ENCODE measurements at regions not wholly inside any gene's neighbourhood (a gene's known extent, or its start where the extent isn't known, plus 50 kb on each side); places are given as distances from the start of the nearest gene placed in this dataset.

GRCh38 chr6:56311061-56311460 is 63.7 kb upstream of the COL21A1 start:
- no peak overlapping the region for H3K9ac ChIP-seq (ENCODE audit: insufficient read length, low read depth)
- TF ChIP-seq SUZ12 (IDR thresholded peaks at IDR 0.05; ENCODE audit: extremely low read depth, insufficient read depth, insufficient read length) (no peak), ZNF274 (IDR thresholded peaks at IDR 0.05; ENCODE audit: low read depth, low read length) (no peak)
- no peaks in the 10 kb centered on the region for H3K27me3 ChIP-seq (ENCODE audit: insufficient read depth, insufficient read length)
- H3K4me3 ChIP-seq (ENCODE audit: insufficient read length, low read depth) = no peak overlapping the region
- DNase-seq (ENCODE audit: low read depth, low spot score) = no peak
- no peaks in the 10 kb centered on the region for H3K4me1 ChIP-seq (ENCODE audit: insufficient read depth, insufficient read length)
- H3K36me3 ChIP-seq (ENCODE audit: insufficient read depth, insufficient read length, low read length) = no peaks in the 10 kb centered on the region
- H3K9me3 ChIP-seq (ENCODE audit: insufficient read depth, low read length) = peaks cover 6% of the 10 kb centered on the region; the same call in 1 of the 2 replicates

GRCh38 chr6:56310241-56310640 is 62.9 kb upstream of the COL21A1 start:
- H3K36me3 ChIP-seq (ENCODE audit: insufficient read depth, insufficient read length, low read length) = no peaks in the 10 kb centered on the region
- peaks cover 6% of the 10 kb centered on the region; the same call in 1 of the 2 replicates for H3K9me3 ChIP-seq (ENCODE audit: insufficient read depth, low read length)
- no peak for DNase-seq (ENCODE audit: low read depth, low spot score)
- TF ChIP-seq ZNF274 (IDR thresholded peaks at IDR 0.05; ENCODE audit: low read depth, low read length) (no peak), SUZ12 (IDR thresholded peaks at IDR 0.05; ENCODE audit: extremely low read depth, insufficient read depth, insufficient read length) (no peak), YY1 (IDR thresholded peaks at IDR 0.05; ENCODE audit: insufficient read depth, insufficient read length) (no peak)
- no peak overlapping the region for H3K4me3 ChIP-seq (ENCODE audit: insufficient read length, low read depth)
- no peaks in the 10 kb centered on the region for H3K27me3 ChIP-seq (ENCODE audit: insufficient read depth, insufficient read length)
- no peaks in the 10 kb centered on the region for H3K4me1 ChIP-seq (ENCODE audit: insufficient read depth, insufficient read length)
- no peak overlapping the region for H3K9ac ChIP-seq (ENCODE audit: insufficient read length, low read depth)

GRCh38 chr6:56299916-56300315 is 52.5 kb upstream of the COL21A1 start:
- no peak for DNase-seq (ENCODE audit: low read depth, low spot score)
- Histone ChIP-seq H3K9ac (ENCODE audit: insufficient read length, low read depth) (no peak overlapping the region), H3K27me3 (ENCODE audit: insufficient read depth, insufficient read length) (no peaks in the 10 kb centered on the region), H3K4me1 (ENCODE audit: insufficient read depth, insufficient read length) (no peaks in the 10 kb centered on the region), H3K4me3 (ENCODE audit: insufficient read length, low read depth) (no peak overlapping the region), H3K36me3 (ENCODE audit: insufficient read depth, insufficient read length, low read length) (no peaks in the 10 kb centered on the region), H3K9me3 (ENCODE audit: insufficient read depth, low read length) (no peaks in the 10 kb centered on the region)
- TF ChIP-seq ZNF274 (IDR thresholded peaks at IDR 0.05; ENCODE audit: low read depth, low read length) (no peak), SUZ12 (IDR thresholded peaks at IDR 0.05; ENCODE audit: extremely low read depth, insufficient read depth, insufficient read length) (no peak), YY1 (IDR thresholded peaks at IDR 0.05; ENCODE audit: insufficient read depth, insufficient read length) (no peak)

- TF ChIP-seq YY1 (IDR thresholded peaks at IDR 0.05; ENCODE audit: insufficient read depth, insufficient read length) (no peak), SUZ12 (IDR thresholded peaks at IDR 0.05; ENCODE audit: extremely low read depth, insufficient read depth, insufficient read length) (no peak), ZNF274 (IDR thresholded peaks at IDR 0.05; ENCODE audit: low read depth, low read length) (no peak)
- no peak for DNase-seq (ENCODE audit: low read depth, low spot score)
- Histone ChIP-seq H3K4me1 (ENCODE audit: insufficient read depth, insufficient read length) (no peaks in the 10 kb centered on the region), H3K4me3 (ENCODE audit: insufficient read length, low read depth) (no peak overlapping the region), H3K9me3 (ENCODE audit: insufficient read depth, low read length) (no peaks in the 10 kb centered on the region), H3K27me3 (ENCODE audit: insufficient read depth, insufficient read length) (no peaks in the 10 kb centered on the region), H3K36me3 (ENCODE audit: insufficient read depth, insufficient read length, low read length) (no peaks in the 10 kb centered on the region), H3K9ac (ENCODE audit: insufficient read length, low read depth) (no peak overlapping the region)
Observed at GRCh38 chr6:56297022-56297989, 49.9 kb upstream of the COL21A1 start.
